ENCODE measurements at regions not wholly inside any gene's neighbourhood (a gene's known extent, or its start where the extent isn't known, plus 50 kb on each side); places are given as distances from the start of the nearest gene placed in this dataset.

- no peak for DNase-seq (ENCODE audit: low read depth, low spot score)
These were observed 332.0 kb downstream of the CBLN1 start for GRCh38 chr16:48949636-48950035.

DNA sequence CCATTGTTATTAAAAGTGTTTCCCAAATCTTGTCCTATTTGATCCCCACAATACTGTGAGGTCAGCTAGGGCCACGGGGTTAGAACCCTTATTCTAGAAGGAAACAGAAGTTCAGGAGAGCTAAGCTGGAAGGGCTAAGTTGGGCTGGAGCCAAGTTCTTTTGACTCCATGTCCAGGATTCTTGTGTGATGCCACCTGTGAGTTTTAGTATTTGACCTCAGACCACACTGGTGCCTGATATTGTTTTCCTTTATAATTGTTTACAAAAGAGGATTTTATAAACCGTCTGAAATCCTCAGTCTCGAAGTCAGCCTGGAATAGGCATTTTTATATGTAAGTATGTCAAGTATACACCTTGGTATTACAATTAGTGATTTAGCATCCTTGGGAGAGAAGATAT is 332.7 kb downstream of the CBLN1 start:
- DNase-seq (ENCODE audit: low read depth, low spot score), result no peak

GRCh38 chr16:48947371-48947713 is 334.3 kb downstream of the CBLN1 start:
- DNase-seq (ENCODE audit: low read depth, low spot score), result no peak

GRCh38 chr16:48946686-48947370 is 334.8 kb downstream of the CBLN1 start:
- DNase-seq (ENCODE audit: low read depth, low spot score), result no peak

DNA sequence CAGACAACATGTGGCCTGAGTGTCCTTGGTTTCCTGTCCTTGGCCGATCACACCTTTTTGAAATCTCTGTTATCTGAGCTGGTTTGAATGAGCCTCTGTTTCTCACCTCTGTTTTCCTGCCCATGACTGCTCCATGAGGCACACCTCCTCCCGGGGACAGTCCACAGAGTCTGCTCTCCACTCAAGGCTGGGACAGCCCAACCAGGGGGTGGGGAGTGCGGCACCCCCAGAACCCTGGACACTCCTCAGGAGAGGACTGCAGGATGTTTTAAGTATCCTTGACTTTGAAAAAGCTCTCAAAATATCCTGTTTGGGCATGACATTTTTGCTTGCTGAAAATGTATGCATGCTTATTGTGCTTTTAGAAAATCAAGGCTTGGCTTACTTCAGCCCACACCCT is 333.0 kb upstream of the N4BP1 start:
- no peak for DNase-seq (ENCODE audit: low read depth, low spot score)

DNA sequence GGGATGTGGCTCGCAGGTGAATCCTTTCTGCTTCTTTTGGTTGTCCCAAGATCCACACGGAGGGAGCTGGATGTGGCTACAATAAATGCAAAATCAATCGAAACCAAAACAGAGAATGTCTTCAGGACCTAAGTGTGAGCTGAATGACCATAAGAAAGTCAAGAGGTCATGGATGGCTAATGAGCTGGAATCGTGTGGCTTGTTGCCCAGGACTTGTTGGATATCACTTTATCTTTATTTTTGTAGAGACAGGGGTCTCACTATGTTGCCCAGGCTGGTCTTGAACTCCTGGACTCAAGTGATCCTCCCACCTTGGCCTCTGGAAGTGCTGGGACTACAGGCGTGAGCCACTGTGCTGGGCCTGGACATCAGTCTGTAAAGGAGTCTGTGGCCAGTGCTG is 326.8 kb upstream of the N4BP1 start:
- DNase-seq (ENCODE audit: low read depth, low spot score), result no peak

GRCh38 chr16:48932216-48932855 is 322.4 kb upstream of the N4BP1 start:
- DNase-seq (ENCODE audit: low read depth, low spot score), result no peak

DNA sequence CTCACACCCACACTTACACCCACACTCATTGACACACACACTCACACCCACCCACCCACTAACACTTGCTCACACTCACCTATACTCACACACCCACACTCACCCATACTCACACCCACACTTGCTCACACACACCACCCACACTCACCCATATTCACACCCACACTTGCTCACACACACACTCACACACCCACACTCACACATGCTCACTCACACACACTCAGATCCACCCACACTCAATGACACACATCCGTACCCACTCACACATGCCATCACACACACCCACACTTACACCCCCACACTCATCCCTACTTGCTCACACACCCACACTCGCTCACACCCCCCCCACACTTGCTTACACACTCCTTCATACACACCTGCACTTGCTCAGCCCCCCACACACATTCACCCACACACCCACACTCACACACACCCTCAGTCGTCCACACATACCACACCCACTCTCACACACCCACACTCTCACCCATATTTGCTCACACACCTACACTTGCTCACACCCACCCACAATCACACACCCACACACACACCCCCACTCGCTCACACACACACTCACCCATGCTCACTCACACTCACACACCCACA is 321.1 kb upstream of the N4BP1 start:
- DNase-seq (ENCODE audit: low read depth, low spot score), result no peak

GRCh38 chr16:48919791-48920190 is 309.8 kb upstream of the N4BP1 start:
- DNase-seq (ENCODE audit: low read depth, low spot score), result no peak

DNA sequence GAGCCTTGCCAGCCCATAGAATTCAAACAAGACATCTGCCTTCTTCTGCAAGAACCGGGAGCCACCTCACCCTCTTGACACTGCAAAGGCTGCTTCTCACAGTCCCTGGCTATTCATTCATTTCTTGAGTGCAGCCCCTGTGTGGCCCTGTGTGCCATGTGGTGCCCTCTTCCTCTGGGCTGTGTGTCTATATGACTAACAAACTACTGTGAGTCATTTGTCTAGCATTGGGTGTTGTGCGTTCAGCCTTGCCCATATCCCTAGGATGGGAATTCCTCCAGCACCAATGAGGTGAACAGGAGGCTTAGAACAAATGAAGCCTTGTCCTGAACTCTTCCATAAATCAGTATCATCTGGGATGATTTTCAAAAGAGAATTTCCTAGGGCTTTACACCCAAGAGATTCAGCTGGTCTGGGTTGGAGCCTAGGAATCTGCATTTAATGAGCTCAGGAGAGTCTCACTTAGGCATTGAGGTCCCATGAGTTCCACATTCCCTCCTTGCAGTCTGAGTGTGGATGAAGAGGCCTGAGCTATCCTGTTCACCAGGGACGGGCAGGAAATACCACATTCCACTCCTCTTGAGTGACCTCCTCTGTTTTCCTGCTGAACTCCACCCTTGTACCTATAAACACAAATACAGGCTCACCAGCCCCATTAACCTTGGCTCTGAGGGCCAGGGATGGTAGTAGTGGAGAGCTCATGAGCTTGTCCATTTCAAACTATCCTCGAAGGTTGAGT is 308.7 kb upstream of the N4BP1 start:
- no peak for DNase-seq (ENCODE audit: low read depth, low spot score)

GRCh38 chr16:48916566-48916965 is 306.6 kb upstream of the N4BP1 start:
- DNase-seq (ENCODE audit: low read depth, low spot score), result no peak

- DNase-seq (ENCODE audit: low read depth, low spot score), result no peak
These were observed 304.1 kb upstream of the N4BP1 start for GRCh38 chr16:48914070-48914469.

GRCh38 chr16:48913384-48913783 is 303.4 kb upstream of the N4BP1 start:
- no peak for DNase-seq (ENCODE audit: low read depth, low spot score)

- DNase-seq (ENCODE audit: low read depth, low spot score), result no peak
These were observed 302.4 kb upstream of the N4BP1 start for GRCh38 chr16:48912360-48912759.

DNA sequence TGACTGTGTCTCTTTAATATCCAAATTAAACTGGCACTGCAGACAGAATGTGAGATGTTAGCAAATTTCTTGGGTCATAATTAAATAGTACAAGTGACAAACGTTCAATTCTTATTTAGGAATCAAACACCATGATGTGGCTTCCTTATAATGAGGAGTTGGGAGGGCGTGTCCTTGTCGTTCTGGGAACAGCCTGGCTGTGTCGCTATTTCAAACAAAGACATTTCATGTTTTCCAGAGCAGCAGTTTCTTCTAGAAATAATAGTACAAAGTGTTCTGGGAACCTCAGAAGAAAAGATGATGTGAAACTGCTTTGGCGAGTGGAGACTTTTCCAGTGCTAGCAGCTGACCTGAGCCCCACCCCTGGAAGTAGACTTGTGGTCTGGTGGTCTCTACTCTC is 301.7 kb upstream of the N4BP1 start:
- no peak for DNase-seq (ENCODE audit: low read depth, low spot score)

- DNase-seq (ENCODE audit: low read depth, low spot score), result no peak
These were observed 300.2 kb upstream of the N4BP1 start for GRCh38 chr16:48910214-48910613.

GRCh38 chr16:48909231-48909630 is 299.3 kb upstream of the N4BP1 start:
- DNase-seq (ENCODE audit: low read depth, low spot score), result no peak

DNA sequence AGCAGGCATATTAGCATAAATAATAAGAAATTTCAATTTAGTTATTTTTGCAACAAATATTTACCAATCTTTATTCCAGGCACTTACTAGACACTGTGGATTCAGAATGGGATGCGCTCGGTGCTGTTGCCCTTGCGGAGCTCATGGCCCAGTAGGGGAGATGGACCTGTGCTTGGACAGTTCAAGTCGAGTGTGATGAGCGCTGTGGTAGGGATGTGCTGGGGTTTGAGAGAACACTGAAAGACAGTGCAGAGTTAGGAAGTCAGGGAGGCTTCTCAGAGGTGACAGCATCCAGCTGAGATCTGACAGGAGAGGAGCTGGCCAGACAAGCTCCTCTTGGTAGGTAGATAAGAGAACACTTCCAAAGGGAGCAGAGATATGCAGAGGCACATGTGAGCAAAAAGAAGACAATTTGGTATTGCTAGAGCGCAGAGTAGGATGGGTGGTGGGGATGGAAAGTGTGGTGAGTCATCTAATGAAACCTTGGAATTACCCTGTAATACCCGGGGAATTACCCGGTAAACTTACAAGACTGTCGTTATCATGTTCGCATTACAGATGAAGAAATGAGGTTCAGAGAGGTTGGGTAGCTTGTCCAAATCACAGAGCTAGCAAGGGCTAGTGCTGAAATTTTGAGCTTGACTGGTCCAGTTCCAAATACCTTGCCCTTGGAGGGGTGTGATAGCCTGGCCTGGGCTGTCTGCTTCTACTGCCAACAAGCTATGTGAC is 298.1 kb upstream of the N4BP1 start:
- DNase-seq (ENCODE audit: low read depth, low spot score), result no peak

DNA sequence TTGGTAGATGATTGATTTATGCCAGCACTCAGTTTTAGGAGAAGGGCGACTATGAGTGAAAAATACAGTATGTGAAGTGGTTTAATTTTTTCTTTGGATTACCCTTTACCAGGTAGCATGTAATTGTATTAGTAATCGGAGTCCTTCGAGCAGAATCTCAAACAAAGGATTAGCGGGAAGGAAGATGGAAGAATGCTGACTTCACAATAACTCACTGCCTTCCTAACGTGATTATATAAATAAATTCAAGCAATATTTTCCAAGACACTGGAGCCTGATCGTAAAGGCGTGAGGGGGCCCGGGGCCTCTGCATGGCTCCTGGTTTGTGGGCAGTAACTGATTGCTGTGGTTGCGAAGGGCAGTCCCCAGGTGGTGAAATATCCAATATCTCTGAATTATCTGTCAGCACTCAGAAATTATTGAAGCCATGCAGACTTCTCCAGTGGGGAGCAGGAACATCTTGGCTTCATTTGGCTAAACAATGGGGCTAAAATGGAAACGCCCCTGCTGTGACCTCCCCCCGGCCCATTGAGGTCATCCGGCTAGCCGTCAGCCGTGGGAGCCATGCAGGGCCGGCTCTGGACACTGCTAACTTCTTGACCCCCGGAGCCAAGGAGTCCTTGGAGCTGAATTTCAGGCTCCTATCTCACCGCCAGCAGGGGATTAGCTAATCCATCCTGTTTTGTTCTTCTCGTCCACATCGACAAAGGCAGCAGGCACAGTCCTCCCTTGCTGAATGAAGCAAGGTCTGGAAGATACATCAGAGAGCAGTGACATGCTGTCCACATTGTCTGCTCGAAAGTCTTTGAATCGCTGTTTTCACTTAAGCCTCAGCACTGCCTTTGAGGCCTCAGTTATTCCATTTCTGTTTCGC is 295.9 kb upstream of the N4BP1 start:
- DNase-seq (ENCODE audit: low read depth, low spot score), result no peak

GRCh38 chr16:48904333-48904732 is 294.4 kb upstream of the N4BP1 start:
- no peak for DNase-seq (ENCODE audit: low read depth, low spot score)

DNA sequence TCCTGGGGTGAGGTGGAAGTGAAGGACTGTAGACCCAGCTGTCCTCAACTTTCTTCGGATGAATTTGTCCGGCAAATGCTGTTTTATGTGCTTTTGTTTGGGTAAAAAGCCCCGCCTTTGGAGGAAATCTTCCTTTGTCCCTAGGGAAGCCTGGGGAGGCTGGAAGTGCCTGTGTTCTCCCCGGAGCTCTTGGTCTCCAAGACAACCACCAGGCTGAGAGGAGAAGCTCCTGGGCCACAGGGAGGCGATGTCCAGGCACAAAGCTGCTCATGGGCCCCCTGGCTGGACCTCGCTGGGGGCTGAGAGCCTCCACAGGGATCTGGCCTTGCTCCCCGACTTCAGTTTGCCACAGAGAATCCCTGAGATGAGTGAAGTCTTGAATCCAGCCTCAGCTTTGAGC is 293.1 kb upstream of the N4BP1 start:
- DNase-seq (ENCODE audit: low read depth, low spot score), result no peak

Measured in brain pericyte (primary cell).